ENCODE measurements at regions not wholly inside any gene's neighbourhood (a gene's known extent, or its start where the extent isn't known, plus 50 kb on each side); places are given as distances from the start of the nearest gene placed in this dataset.
"Not testable (repeated sequence)": the region's sequence is repeated elsewhere in the genome, so short reads cannot be mapped to it uniquely, and the experiment has no call there.

DNA sequence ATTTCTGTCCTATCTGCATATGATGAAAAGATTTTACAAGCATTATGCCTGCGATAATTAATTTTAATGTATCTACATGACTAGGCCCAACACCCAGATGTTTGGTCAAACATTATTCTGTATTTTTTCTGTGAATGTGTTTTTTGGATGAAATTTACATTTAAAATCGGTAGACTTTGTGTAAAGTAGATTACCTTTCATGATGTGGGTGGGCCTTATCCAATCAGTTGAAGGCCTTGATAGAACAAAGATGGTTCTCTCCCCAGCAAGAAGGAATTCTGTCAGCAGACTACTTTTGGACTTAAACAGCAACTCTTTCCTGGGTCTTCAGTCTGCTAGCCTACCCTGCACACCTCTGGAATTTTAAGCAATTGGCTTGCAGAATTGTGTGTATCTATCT lies 844.0 kb downstream of the BRINP3 start:
- DNase-seq: no peak

- no peak for DNase-seq
Measured at GRCh38 chr1:189637041-189637440, 840.6 kb downstream of the BRINP3 start.

DNA sequence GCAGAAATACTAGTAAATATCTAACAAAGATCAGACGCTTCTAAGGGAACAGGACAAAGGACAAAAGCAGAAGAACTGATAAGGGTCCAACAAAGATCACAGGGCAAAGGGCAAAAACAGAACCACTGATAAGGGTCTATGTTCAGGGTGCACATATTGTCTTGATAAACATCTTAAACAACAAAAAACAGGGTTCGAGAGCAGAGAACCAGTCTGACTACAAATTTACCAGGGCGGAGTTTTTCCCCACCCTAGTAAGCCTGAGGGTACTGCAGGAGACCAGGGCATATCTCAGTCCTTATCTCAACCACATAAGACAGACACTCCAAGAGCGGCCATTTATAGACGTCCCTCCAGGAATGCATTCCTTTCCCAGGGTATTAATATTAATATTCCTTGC lies 833.5 kb downstream of the BRINP3 start:
- not testable (repeated sequence) for DNase-seq

DNA sequence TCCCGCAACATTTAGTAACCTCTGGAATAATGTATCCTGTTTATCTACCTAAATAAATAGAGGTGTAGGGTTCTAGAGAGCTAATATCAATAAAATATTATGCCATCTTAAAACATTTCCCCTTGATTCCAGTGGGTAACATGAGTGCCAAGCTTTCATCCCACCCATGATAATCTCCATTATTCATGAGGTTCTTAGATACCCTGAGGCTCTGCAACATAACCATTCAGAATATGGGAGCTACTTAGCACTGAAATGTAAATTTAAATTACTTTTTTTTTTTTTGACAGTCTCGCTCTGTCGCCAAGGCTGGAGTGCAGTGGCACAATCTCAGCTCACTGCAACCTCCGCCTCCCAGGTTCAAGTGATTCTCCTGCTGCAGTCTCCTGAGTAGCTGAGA lies 832.7 kb downstream of the BRINP3 start:
- no peak for DNase-seq

DNA sequence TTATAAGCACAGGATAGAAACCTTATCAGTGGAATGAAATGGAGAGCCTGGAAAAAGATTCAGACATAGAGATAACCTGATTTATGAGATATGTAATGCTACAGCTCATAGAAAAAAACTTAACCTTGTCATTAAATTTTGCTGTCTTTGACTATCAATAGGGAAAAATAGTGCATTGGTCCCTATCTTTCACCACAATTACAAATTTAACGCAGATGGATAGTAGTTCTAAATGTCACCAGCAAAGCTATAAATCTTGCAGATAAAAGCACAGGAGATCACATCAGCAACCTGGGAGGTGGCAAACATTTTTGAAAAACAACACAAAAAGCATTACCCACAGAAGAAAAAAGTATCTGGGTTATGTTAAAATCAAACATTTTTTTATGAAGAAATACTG lies 831.6 kb downstream of the BRINP3 start:
- no peak for DNase-seq

DNA sequence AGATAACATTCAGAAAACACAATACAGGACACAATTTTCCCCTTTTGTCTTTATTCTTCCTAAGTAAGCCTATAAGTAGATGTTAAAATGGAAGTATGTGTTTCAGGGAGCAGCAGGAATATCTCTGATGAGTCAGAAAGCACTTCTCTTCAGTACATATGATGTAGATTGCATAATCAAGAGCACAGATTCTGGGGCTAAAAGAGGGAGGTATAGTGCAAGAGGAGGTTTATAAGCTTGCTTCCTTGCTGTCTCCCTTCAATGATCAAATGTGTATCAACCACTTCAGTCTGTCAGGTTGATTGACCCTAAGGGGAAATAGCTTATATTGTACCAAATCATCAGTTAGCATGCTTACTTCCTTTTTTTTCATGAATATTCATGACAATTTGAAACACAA lies 822.8 kb downstream of the BRINP3 start:
- DNase-seq: no peak

DNA sequence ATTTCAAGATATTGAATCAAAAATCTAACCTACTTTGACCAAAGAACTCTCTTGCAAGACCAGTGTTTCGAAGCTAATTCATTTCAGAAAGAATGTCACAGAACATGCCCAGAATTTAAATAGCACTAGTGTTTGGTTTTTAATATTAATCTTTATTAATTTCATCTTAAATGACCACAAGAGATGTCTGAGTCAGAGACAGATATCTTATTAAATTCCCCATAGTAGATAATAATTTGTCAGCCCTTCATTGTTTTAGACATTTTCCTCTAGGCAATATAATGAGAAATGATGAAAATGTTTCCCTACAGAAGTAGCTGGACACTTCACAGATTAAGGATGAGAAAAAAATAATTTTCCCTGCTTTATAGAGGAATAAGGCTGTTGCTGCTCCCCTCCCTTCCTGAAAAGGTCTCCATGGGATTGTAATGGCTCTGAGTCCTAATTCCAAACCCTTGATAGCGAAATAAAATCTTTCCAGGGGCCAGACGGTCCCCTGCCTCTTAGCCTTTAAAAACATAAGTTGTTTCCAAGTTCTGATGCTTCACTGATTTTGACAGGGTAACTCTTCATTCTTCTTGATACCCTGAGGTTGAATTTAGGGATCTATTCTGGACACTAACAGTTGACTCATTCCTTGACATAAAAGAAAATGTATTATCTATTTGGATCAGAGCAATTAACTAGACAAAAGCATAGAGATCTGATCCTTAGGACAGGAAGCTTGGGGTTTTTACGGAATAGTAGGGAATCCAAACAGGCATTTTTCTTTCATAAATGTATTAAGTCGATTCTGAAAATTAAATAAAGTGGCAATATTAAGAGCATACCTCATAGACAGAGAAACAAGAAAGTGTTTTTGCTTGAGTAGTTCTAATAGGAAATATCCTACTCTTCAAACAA lies 820.8 kb downstream of the BRINP3 start:
- no peak for DNase-seq

DNA sequence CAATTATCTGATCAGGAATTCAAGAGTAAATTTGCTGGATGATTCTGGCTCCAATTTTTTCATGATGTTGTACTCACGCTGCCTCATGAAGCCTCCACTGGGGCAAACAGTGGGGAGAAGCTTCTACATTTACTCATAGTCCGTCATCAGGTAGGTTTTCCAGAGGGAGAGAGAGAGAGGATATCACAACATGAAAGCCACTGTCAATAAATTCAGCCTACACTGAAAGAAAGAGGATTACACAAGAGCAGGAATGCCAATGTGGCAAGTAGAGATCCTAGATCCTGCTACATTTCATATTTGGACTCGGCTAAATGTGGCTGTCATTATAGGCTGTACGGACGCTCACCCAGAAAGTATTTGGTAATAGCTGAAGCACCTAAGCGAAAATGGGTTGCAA lies 819.9 kb downstream of the BRINP3 start:
- no peak for DNase-seq

DNA sequence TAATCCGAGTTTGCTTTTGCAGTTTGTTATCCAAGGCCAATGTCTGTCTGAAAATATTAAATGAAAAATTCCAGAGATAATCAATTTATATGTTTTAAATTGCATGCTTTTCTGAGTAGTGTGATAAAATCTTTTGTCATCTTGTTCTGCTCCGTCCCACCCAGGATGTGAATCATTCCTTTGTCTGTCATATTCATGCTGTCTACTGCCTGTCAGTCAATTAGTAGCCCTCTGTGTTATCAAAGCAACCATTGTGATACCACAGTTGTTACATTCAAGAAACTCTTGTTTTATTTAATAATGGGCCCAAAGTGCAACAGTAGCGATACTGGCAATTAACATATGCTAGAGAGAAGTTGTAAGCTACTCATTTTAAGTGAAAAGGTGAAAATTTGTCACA lies 819.3 kb downstream of the BRINP3 start:
- no peak for DNase-seq

- DNase-seq: no peak
Measured at GRCh38 chr1:189659731-189660130, 817.9 kb downstream of the BRINP3 start.

DNA sequence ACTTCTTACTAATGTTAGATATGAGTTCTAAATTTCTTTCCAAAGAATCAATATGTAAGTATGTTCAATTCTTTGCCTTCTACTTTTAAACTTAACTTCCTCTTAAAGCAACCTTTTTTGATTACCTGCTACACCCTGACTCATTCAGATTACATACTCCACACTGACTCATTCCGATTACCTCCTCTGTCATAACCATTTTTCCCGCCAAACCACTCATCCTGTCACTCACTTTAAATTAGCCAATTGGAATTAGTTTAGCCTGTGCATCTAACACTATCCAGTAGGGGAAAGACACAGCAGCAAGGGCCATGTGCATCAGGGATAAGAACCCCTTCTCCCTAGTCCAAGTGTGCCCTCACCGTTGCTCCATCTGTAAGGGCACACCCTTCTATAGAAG lies 815.5 kb downstream of the BRINP3 start:
- DNase-seq: no peak

GRCh38 chr1:189669846-189670245 lies 807.8 kb downstream of the BRINP3 start:
- no peak for DNase-seq

GRCh38 chr1:189673217-189673616 lies 804.4 kb downstream of the BRINP3 start:
- no peak for DNase-seq

GRCh38 chr1:189675712-189676244 lies 801.9 kb downstream of the BRINP3 start:
- no peak for DNase-seq

- no peak for DNase-seq
Measured at GRCh38 chr1:189678779-189679178, 798.9 kb downstream of the BRINP3 start.

GRCh38 chr1:189681252-189681919 lies 796.3 kb downstream of the BRINP3 start:
- no peak for DNase-seq

GRCh38 chr1:189682591-189682990 lies 795.1 kb downstream of the BRINP3 start:
- no peak for DNase-seq

GRCh38 chr1:189686288-189686687 lies 791.4 kb downstream of the BRINP3 start:
- no peak for DNase-seq

- no peak for DNase-seq
Measured at GRCh38 chr1:189693140-189693539, 784.5 kb downstream of the BRINP3 start.

GRCh38 chr1:189696297-189696696 lies 781.4 kb downstream of the BRINP3 start:
- no peak for DNase-seq

GRCh38 chr1:189697113-189697512 lies 780.6 kb downstream of the BRINP3 start:
- no peak for DNase-seq

DNA sequence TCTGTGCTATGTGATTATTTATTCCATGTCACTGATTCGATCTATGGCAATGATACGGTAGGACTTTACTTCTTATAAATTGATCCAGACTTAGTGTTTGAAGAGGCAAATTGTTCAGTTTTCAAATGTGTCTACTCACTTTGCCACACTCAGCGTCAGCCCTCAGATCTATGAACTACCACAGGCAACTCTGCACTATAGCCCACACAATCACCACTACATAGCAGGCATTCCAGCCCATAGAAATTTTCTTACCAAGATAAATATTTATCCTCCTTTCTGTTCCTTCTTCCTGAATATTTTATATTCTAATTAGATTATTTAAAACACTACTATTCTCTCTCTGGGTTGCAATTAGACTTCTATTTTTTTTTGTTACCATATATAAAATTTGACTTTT lies 776.1 kb downstream of the BRINP3 start:
- DNase-seq: no peak

DNA sequence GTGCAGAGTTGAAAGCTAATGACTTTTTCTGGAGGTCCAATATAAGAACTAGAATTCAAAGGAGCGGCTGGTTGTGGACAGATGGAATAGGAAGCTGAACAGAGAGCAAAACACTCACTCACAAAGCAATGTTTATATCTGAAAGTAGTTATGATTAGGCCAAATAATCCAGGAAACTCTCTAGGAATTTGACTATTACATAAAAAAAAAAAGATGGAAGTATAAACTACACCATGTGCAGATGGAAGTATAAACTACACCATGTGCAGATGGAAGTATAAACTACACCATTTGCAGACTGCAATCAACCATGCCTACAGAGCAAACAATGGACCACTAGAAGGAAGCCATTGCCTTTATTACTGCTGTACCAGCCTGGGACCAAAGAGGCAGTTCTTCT lies 771.1 kb downstream of the BRINP3 start:
- no peak for DNase-seq

GRCh38 chr1:189708674-189709073 lies 769.0 kb downstream of the BRINP3 start:
- no peak for DNase-seq

All from stimulated activated CD4-positive, alpha-beta T cell treated with anti-CD3 and anti-CD28 coated beads, Interleukin-15, amount 100 ng/mL, for 24 hours (primary cell).